ENCODE measurements at regions not wholly inside any gene's neighbourhood (a gene's known extent, or its start where the extent isn't known, plus 50 kb on each side); places are given as distances from the start of the nearest gene placed in this dataset.
A peak's percentile ranks its signal among the peaks of the same experiment; 100 is the strongest.

- TF ChIP-seq UBTF (CRISPR knock-in tag; IDR thresholded peaks at IDR 0.05): peak; percentile 77; the same call in 1 of the 2 replicates
- TF ChIP-seq YY1 (IDR thresholded peaks at IDR 0.05; ENCODE audit: insufficient read depth, insufficient replicate concordance, low read depth, low read length): peak; percentile 27
- no peak for TF ChIP-seq ZNF335 (CRISPR knock-in tag; IDR thresholded peaks at IDR 0.05)
- TF ChIP-seq HNF4G (IDR thresholded peaks at IDR 0.05; ENCODE audit: borderline replicate concordance, low read depth, low read length): 0 out of 2 replicates have a peak, but pooled peaks have one; percentile 29
- TF ChIP-seq HNF4G (CRISPR knock-in tag; IDR thresholded peaks at IDR 0.05; ENCODE audit: borderline replicate concordance, low read depth): no peak
- peak; percentile 50; the same call in 1 of the 2 replicates for TF ChIP-seq TAF1 (CRISPR knock-in tag; IDR thresholded peaks at IDR 0.05)
- TF ChIP-seq YEATS4 (CRISPR knock-in tag; IDR thresholded peaks at IDR 0.05; ENCODE audit: borderline replicate concordance): peak; percentile 17; the same call in 1 of the 2 replicates
- TF ChIP-seq DZIP1 (CRISPR knock-in tag; IDR thresholded peaks at IDR 0.05): no peak
- no peak for TF ChIP-seq ZBTB7A (CRISPR knock-in tag; IDR thresholded peaks at IDR 0.05)
- no peak for TF ChIP-seq SAFB2 (CRISPR knock-in tag; IDR thresholded peaks at IDR 0.05; ENCODE audit: borderline replicate concordance, low read depth)
- TF ChIP-seq TAF15 (IDR thresholded peaks at IDR 0.05; ENCODE audit: low read depth, low read length, poor library complexity, severe bottlenecking): no peak
- no peak for TF ChIP-seq ZFAT (CRISPR knock-in tag; conservative IDR thresholded peaks at IDR 0.05)
- TF ChIP-seq ZFP36L2 (CRISPR knock-in tag; IDR thresholded peaks at IDR 0.05): no peak
- TF ChIP-seq PPARG (CRISPR knock-in tag; conservative IDR thresholded peaks at IDR 0.05): no peak
- TF ChIP-seq ZFYVE20 (CRISPR knock-in tag; IDR thresholded peaks at IDR 0.05; ENCODE audit: borderline replicate concordance, low read depth): no peak
- peak; percentile 37 for TF ChIP-seq ASH2L (IDR thresholded peaks at IDR 0.05; ENCODE audit: insufficient read length, low read depth, low read length)
- peak; percentile 52; the same call in 1 of the 2 replicates for TF ChIP-seq CCDC6 (CRISPR knock-in tag; IDR thresholded peaks at IDR 0.05)
- TF ChIP-seq TCF7L2 (IDR thresholded peaks at IDR 0.05; ENCODE audit: low read depth, low read length): no peak
- TF ChIP-seq ZBTB7B (CRISPR knock-in tag; IDR thresholded peaks at IDR 0.05): 0 out of 2 replicates have a peak, but pooled peaks have one; percentile 35
- peak; percentile 55; the same call in 1 of the 2 replicates for TF ChIP-seq SAP130 (CRISPR knock-in tag; IDR thresholded peaks at IDR 0.05; ENCODE audit: low read depth)
- no peak for TF ChIP-seq MED1 (CRISPR knock-in tag; IDR thresholded peaks at IDR 0.05)
- no peak for TF ChIP-seq ZNF530 (CRISPR knock-in tag; IDR thresholded peaks at IDR 0.05; ENCODE audit: low read depth)
- TF ChIP-seq PHF8 (CRISPR knock-in tag; IDR thresholded peaks at IDR 0.05): peak; percentile 50; the same call in 1 of the 2 replicates
- 0 out of 2 replicates have a peak, but pooled peaks have one; percentile 64 for TF ChIP-seq MTF2 (CRISPR knock-in tag; IDR thresholded peaks at IDR 0.05; ENCODE audit: borderline replicate concordance)
Observed at GRCh38 chr12:107317751-107318555, 224.6 kb upstream of the CRY1 start (continued).
